ENCODE measurements at regions not wholly inside any gene's neighbourhood (a gene's known extent, or its start where the extent isn't known, plus 50 kb on each side); places are given as distances from the start of the nearest gene placed in this dataset.

- H3K4me3 ChIP-seq (ENCODE audit: low read depth, low read length) = no peak overlapping the region
- TF ChIP-seq CTCF (IDR thresholded peaks at IDR 0.05; ENCODE audit: low read depth, low read length) = no peak
Observed at GRCh38 chr16:65545413-65545956, 423.6 kb upstream of the CDH11 start.

- TF ChIP-seq CTCF (IDR thresholded peaks at IDR 0.05; ENCODE audit: low read depth, low read length) = no peak
Observed at GRCh38 chr16:65543781-65544740, 422.2 kb upstream of the CDH11 start.

GRCh38 chr16:65541646-65542045 is 419.8 kb upstream of the CDH11 start:
- H3K4me3 ChIP-seq (ENCODE audit: low read depth, low read length) = no peak overlapping the region
- TF ChIP-seq CTCF (IDR thresholded peaks at IDR 0.05; ENCODE audit: low read depth, low read length) = no peak

More at GRCh38 chr16:65543781-65544740, 422.2 kb upstream of the CDH11 start:
- no peak overlapping the region for H3K4me3 ChIP-seq (ENCODE audit: low read depth, low read length)

- no peak for TF ChIP-seq CTCF (IDR thresholded peaks at IDR 0.05; ENCODE audit: low read depth, low read length)
- no peak overlapping the region for H3K4me3 ChIP-seq (ENCODE audit: low read depth, low read length)
Observed at GRCh38 chr16:65540901-65541300, 419.0 kb upstream of the CDH11 start.

- no peak overlapping the region for H3K4me3 ChIP-seq (ENCODE audit: low read depth, low read length)
- no peak for TF ChIP-seq CTCF (IDR thresholded peaks at IDR 0.05; ENCODE audit: low read depth, low read length)
Observed at GRCh38 chr16:65538976-65539375, 417.1 kb upstream of the CDH11 start.

- H3K4me3 ChIP-seq (ENCODE audit: low read depth, low read length) = no peak overlapping the region
- TF ChIP-seq CTCF (IDR thresholded peaks at IDR 0.05; ENCODE audit: low read depth, low read length) = no peak
Observed at GRCh38 chr16:65537336-65537735, 415.5 kb upstream of the CDH11 start.

- TF ChIP-seq CTCF (IDR thresholded peaks at IDR 0.05; ENCODE audit: low read depth, low read length) = no peak
- H3K4me3 ChIP-seq (ENCODE audit: low read depth, low read length) = no peak overlapping the region
Observed at GRCh38 chr16:65534121-65534528, 412.3 kb upstream of the CDH11 start.
